NCI-H128 (cell line): ENCODE measurements at regions not wholly inside any gene's neighbourhood (a gene's known extent, or its start where the extent isn't known, plus 50 kb on each side); places are given as distances from the start of the nearest gene placed in this dataset.

Experiments used
- DNase-seq: peaks from one replicate; lab custom pipeline; 2025; ENCODE audit not compliant: unreplicated experiment; lab: John Stamatoyannopoulos, UW

DNA sequence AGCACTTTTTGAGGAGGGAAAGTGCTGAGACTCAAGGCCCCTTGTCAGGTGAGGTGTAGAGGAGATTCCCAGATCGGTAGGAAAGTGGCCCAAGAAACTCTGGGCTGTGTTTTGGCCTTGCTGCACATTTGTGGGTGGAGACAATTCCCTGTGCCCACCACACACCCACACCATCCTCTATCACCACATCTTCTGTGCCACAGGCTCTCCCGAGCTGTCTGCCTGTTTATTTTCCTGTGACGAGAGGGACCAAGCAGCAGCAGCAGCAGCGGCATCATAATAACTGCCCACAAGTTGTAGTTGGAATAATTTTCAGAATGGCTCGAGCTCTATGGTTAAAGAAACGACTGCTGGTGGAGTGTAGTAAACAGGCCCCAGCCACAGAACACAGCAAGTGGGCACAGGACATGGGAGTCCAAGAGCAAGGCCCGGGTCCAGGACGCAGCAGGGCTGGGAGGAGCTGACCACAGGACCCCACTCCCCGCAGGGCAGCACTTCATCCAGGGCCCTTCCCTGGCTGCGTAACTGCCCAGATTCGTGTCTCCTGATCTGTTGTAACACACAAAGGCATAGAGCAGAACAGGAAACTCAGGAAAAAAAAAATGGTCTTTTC, 55.6 kb upstream of the BCL2L14 start:
- DNase-seq, result no peak

DNA sequence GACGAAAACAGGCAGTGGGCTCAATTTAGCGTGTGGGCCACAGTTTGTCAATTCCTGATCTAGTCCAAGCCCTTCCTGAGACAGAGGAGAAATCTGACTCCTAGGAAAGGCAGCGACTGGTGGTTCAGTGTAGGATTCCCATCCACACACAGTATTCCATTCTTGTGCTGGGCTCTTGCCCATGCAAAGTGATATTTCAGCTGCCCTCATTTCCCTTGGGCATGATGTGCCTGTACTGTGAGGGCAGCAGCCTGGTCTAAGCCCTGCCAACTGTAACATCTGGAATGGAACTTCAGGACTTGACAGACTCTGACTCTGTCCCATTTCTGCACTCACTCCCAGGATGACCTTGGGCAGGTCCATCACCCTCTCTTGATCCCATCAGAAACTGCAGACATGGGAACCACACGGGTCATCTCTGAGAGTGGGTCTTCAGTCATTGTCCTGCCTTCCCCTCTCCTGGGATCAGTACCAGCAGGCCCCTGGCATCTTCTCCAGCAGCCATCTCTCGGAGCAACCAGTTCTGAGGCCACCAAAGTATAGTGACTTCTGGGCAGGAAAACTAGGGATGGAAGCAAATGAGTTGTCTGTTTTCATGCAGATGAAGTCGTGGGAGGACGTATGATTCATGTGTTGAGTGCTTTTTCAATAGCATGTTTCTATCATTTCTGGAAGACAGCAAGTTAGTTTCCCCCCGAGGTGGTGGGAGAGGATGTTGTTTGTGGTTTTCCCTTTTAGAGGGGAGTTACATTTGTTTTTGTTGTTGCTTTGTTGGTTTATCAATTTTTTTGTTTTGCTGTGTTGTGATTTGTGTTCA, 54.2 kb upstream of the BCL2L14 start:
- DNase-seq, result no peak

DNA sequence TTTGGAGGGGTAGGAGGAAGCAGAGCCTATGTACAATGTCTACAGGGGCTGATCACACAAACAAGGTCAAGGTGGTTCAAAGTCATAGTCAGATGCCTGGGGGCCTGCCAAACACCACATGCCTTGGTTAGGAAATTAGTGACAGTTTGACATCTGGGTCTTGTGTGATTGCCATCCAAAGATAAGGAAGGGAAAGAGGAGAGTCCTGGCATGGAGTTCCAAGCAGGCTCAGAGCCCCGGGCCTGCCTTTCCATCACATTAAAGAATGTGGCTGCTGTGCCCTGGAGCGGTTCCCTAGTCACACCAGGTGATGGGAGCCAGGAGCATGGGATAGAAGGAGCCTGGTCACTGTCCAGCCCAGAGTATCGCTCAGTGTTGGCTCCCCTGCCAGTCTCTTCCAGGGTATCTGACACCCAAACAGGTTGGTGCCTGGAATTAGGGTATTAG, 53.6 kb upstream of the BCL2L14 start:
- no peak for DNase-seq

DNA sequence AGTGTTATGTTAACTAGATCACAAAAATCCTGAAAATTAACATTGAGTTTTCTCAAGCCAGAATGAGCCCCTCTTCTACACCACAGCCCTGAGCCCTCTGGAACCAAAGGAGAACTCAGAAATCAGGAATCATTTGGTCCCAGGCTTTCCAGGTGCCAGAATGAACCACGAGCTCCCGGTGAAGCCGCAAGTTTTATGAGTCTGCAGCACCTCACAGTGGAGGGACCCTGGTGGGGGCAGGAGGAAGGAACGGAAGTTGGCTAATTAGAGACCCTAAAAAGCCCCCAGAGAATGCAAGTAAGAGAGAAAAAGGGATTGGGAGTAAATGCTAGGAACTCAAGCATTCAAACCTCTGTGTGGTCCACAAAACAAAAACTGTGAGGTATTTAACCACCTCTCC, 52.9 kb upstream of the BCL2L14 start:
- no peak for DNase-seq

DNA sequence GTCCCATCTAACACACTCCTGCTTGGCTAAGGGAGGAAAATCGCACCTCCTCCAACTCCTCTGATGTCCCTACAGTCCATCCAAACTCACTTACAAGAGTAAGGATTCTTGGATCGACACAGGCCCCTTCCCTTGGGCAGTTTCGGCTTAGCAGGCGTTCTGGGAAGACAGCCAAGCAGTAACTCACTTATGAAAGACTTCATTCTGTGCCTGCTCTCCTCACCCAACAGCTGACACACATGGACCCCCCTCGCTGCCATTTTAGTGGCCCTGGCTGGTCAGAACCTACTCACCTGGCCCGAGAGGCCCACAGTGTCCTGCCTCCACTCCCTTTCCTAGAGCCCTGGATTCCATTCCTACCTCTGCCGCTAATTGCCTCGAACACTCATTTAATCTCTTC, 52.3 kb upstream of the BCL2L14 start:
- DNase-seq, result no peak

DNA sequence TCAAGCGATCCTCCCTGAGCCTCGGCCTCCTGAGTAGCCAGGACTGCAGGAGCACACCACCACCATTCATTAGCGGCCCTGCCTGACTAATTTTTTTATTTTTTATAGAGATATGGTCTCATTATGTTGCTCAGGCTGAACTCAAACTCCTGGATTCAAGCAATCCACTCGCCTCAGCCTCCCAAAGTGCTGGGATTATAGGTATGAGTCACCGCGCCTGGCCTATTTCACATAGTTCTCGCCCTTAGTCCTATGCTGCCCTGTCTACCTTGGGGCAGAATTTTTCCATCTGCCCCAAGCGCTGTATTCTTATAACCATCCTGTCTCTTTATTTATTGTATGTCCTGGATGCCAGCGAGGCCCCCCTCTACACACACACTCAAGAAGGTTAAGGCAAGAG, 50.9 kb upstream of the BCL2L14 start:
- DNase-seq, result no peak

DNA sequence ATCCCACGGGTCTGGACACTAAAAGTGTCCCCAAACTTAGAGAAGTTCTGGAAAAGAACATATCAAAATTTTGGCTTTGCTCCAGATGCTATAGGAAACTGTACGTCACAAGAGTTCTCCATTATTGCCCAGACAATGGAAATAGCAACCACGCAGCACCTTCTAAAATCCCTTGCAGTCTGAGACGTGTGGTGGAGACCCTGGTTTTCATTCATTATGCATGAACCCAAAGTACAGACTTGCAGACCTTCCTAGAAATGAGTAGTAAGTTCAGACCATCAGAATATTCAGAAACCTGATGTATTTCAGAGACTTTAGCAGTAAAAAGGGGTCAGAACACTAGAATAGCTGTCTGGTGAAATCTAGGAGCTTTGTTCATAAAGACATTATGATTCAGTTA, 50.0 kb upstream of the BCL2L14 start:
- no peak for DNase-seq
